ENCODE measurements at regions not wholly inside any gene's neighbourhood (a gene's known extent, or its start where the extent isn't known, plus 50 kb on each side); places are given as distances from the start of the nearest gene placed in this dataset.
A peak's percentile ranks its signal among the peaks of the same experiment; 100 is the strongest.

DNA sequence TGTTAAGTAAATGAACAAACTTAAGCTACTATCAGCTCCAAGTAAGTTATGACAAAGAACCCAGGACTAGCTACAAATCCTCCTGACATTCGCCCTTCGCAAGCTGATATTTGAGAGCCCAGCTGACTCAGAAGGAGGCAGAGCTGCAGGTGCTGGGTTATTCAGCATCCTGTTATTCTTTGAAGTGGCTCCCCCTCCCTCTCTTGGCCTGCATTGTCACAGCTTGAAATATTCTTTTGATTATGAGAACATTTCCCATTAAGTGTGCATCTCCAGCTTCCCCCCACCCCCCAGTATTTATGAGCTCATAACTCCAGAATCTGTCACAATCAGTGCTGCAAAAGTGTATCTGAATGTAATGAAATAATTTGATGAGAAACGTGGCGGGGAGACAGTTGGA is 78.8 kb upstream of the RALY start:
- TF ChIP-seq, protein P1, sequence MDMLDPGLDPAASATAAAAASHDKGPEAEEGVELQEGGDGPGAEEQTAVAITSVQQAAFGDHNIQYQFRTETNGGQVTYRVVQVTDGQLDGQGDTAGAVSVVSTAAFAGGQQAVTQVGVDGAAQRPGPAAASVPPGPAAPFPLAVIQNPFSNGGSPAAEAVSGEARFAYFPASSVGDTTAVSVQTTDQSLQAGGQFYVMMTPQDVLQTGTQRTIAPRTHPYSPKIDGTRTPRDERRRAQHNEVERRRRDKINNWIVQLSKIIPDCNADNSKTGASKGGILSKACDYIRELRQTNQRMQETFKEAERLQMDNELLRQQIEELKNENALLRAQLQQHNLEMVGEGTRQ (IDR thresholded peaks at IDR 0.05; ENCODE audit: low read depth, low read length) = no peak
- TF ChIP-seq, protein P1 (CRISPR knock-in tag; IDR thresholded peaks at IDR 0.05; ENCODE audit: borderline replicate concordance) = no peak
- TF ChIP-seq ZNF441 (CRISPR knock-in tag; IDR thresholded peaks at IDR 0.05; ENCODE audit: borderline replicate concordance) (no peak), ZNF260 (CRISPR knock-in tag; IDR thresholded peaks at IDR 0.05; ENCODE audit: borderline replicate concordance, low read depth) (no peak), FOSL2 (CRISPR knock-in tag; IDR thresholded peaks at IDR 0.05) (0 out of 2 replicates have a peak, but pooled peaks have one; percentile 17)
- no peaks in the 10 kb centered on the region for H3K36me3 ChIP-seq (replicated peaks in 1 of 2; ENCODE audit: control insufficient read depth in 1 of 2, insufficient read depth in 2 of 2, low read length in 2 of 2)
- ChIA-PET CTCF (ENCODE audit: low intra/inter-chr PET ratio, low total read pairs) (interaction anchor here (0.8 to 3.1 kb wide), 2 partner anchors 155 to 215 kb away, joined by 3 to 31 read pairs; no protein-coding TSS in a partner anchor), POLR2A (interaction anchor here (1.1 kb wide), 1 partner anchor 78 kb away, joined by 4 read pairs; the partner anchor contains the start of gene RALY)
- WGBS (ENCODE audit: low lambda C conversion rate) = 47% methylated on average over 4 of the region's 4 CpGs
- in situ Hi-C loops (cut with HindIII; ENCODE audit: extremely low pct_ligation_motif_present, low pct_unique_long_range_greater_than_20kb) (no loop called here), intact Hi-C loops (cut with micrococcal nuclease; ENCODE audit: unreplicated experiment) (no loop called here)
- peaks cover 47% of the 10 kb centered on the region for H3K4me1 ChIP-seq (ENCODE audit: insufficient read depth, low read length)
- no peaks in the 10 kb centered on the region for H3K9me3 ChIP-seq (ENCODE audit: low read length)
- no peak overlapping the region for H3K27ac ChIP-seq (ENCODE audit: extremely low read length, insufficient read depth, low read length)
- no peak overlapping the region for H3K4me3 ChIP-seq (replicated peaks in 1 of 3; ENCODE audit: insufficient read depth in 1 of 3, low read depth in 2 of 3, low read length in 3 of 3)
- ATAC-seq = no peak
- no peaks in the 10 kb centered on the region; a peak in 1 of 5 replicates for H3K27me3 ChIP-seq (ENCODE audit: control insufficient read depth in 1 of 2, insufficient read depth in 2 of 2, low read length in 2 of 2)
- no peak overlapping the region for H2AFZ ChIP-seq (ENCODE audit: low read length)
- no TSS peak for BruUV-seq (replicated peaks)
- DNase-seq (ENCODE audit: low spot score) = peak; percentile 51
- H3K79me2 ChIP-seq (ENCODE audit: insufficient read depth, low read length) = no peaks in the 10 kb centered on the region
- no peaks in the 10 kb centered on the region for H4K20me1 ChIP-seq (ENCODE audit: insufficient read depth, low read length)
- H3K9ac ChIP-seq (ENCODE audit: insufficient read depth, low read depth, low read length) = no peak overlapping the region
- no peak for FAIRE-seq
- H3K4me2 ChIP-seq (ENCODE audit: low read depth, low read length) = no peak overlapping the region

DNA sequence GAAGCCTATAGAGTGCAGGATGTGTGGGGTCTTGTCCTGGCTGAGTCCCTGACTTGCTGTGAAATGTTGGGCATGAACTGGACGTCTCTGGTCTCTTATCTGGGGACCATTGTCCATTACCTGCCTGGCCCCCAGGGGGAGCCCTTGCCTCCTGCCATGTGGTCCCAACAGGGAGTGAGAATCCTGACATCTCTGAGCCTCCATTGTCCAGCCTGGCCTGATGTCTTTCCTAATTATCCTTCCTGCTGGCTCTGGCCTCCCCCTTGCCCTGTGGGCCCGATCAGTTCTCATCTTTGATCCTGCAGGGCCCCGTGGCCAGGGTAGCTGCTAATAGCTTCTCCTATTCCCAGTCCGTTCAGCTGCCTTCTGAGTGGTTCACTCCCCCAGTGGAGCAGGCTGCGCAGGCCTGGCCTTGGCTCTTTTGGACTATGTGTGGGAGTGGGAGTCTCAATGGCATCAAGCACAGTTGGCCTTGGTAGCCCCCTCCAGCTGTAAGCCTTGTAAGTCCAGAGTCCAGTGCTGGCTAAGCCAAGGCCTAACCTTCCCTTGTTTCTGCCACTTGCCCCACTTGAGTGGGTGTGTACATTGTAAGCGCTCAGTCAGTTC is 77.9 kb upstream of the RALY start:
- BruUV-seq (replicated peaks) = no TSS peak
- no peaks in the 10 kb centered on the region for H4K20me1 ChIP-seq (ENCODE audit: insufficient read depth, low read length)
- DNase-seq (ENCODE audit: low spot score) = peak; percentile 47
- no peak overlapping the region for H3K4me3 ChIP-seq (replicated peaks in 1 of 3; ENCODE audit: insufficient read depth in 1 of 3, low read depth in 2 of 3, low read length in 3 of 3)
- H3K4me1 ChIP-seq (ENCODE audit: insufficient read depth, low read length) = peaks cover 38% of the 10 kb centered on the region
- peak; percentile 4 for FAIRE-seq
- H3K36me3 ChIP-seq (replicated peaks in 1 of 2; ENCODE audit: control insufficient read depth in 1 of 2, insufficient read depth in 2 of 2, low read length in 2 of 2) = no peaks in the 10 kb centered on the region
- no peak overlapping the region for H3K27ac ChIP-seq (ENCODE audit: extremely low read length, insufficient read depth, low read length)
- H3K4me2 ChIP-seq (ENCODE audit: low read depth, low read length) = peak overlapping the region; percentile 40
- no peaks in the 10 kb centered on the region for H3K79me2 ChIP-seq (ENCODE audit: insufficient read depth, low read length)
- no peak overlapping the region for H2AFZ ChIP-seq (ENCODE audit: low read length)
- ATAC-seq = peak; percentile 79
- WGBS (ENCODE audit: low lambda C conversion rate) = 25% methylated on average over 6 of the region's 6 CpGs
- intact Hi-C loops (cut with micrococcal nuclease; ENCODE audit: unreplicated experiment) (no loop called here), in situ Hi-C loops (cut with HindIII; ENCODE audit: extremely low pct_ligation_motif_present, low pct_unique_long_range_greater_than_20kb) (no loop called here)
- H3K9me3 ChIP-seq (ENCODE audit: low read length) = no peaks in the 10 kb centered on the region
- H3K27me3 ChIP-seq (ENCODE audit: control insufficient read depth in 1 of 2, insufficient read depth in 2 of 2, low read length in 2 of 2) = peaks cover 0 to 4% of the 10 kb centered on the region in 2 experiments; a peak in 1 of 5 replicates
- ChIA-PET POLR2A (no interaction called here), CTCF (ENCODE audit: low intra/inter-chr PET ratio, low total read pairs) (interaction anchor here (0.8 to 3.1 kb wide), 4 partner anchors 17 to 214 kb away, joined by 3 to 31 read pairs (median 4); no protein-coding TSS in a partner anchor)
- no peak overlapping the region for H3K9ac ChIP-seq (ENCODE audit: insufficient read depth, low read depth, low read length)
- TF ChIP-seq ZBTB38 (CRISPR knock-in tag; IDR thresholded peaks at IDR 0.05) = peak; percentile 61; the same call in 1 of the 2 replicates
- TF ChIP-seq HIVEP1 (CRISPR knock-in tag; IDR thresholded peaks at IDR 0.05) = peak; percentile 84; the same call in 1 of the 2 replicates
- 0 out of 2 replicates have a peak, but pooled peaks have one; percentile 46 for TF ChIP-seq ZNF563 (CRISPR knock-in tag; IDR thresholded peaks at IDR 0.05)
- peak; percentile 100 for TF ChIP-seq ZNF768 (CRISPR knock-in tag; IDR thresholded peaks at IDR 0.05)
- TF ChIP-seq, protein P2, sequence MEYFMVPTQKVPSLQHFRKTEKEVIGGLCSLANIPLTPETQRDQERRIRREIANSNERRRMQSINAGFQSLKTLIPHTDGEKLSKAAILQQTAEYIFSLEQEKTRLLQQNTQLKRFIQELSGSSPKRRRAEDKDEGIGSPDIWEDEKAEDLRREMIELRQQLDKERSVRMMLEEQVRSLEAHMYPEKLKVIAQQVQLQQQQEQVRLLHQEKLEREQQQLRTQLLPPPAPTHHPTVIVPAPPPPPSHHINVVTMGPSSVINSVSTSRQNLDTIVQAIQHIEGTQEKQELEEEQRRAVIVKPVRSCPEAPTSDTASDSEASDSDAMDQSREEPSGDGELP (IDR thresholded peaks at IDR 0.05; ENCODE audit: borderline replicate concordance, low read depth) = peak; percentile 15; the same call in 1 of the 2 replicates
- TF ChIP-seq, protein P3, sequence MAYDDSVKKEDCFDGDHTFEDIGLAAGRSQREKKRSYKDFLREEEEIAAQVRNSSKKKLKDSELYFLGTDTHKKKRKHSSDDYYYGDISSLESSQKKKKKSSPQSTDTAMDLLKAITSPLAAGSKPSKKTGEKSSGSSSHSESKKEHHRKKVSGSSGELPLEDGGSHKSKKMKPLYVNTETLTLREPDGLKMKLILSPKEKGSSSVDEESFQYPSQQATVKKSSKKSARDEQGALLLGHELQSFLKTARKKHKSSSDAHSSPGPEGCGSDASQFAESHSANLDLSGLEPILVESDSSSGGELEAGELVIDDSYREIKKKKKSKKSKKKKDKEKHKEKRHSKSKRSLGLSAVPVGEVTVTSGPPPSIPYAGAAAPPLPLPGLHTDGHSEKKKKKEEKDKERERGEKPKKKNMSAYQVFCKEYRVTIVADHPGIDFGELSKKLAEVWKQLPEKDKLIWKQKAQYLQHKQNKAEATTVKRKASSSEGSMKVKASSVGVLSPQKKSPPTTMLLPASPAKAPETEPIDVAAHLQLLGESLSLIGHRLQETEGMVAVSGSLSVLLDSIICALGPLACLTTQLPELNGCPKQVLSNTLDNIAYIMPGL (CRISPR knock-in tag; IDR thresholded peaks at IDR 0.05; ENCODE audit: borderline replicate concordance in 1 of 2, low read depth in 1 of 2) = peak; percentile 39 to 56; a peak in 2 of 4 replicates
- TF ChIP-seq PCBP2 (optimal IDR thresholded peaks at IDR 0.05; ENCODE audit: low read depth, low read length, poor library complexity, severe bottlenecking) = no peak
